ENCODE measurements at regions not wholly inside any gene's neighbourhood (a gene's known extent, or its start where the extent isn't known, plus 50 kb on each side); places are given as distances from the start of the nearest gene placed in this dataset.

GRCh38 chr5:118377420-118377819 lies 610.9 kb downstream of the DTWD2 start:
- intact Hi-C loops (cut with micrococcal nuclease; ENCODE audit: unreplicated experiment): no loop called here
- Mint-ChIP-seq H3K36me3 (ENCODE audit: insufficient read depth, unreplicated experiment) (no peaks in the 10 kb centered on the region), H3K4me1 (ENCODE audit: low read depth, unreplicated experiment) (no peaks in the 10 kb centered on the region), H3K4me3 (ENCODE audit: low read depth, unreplicated experiment) (no peak overlapping the region), H3K27me3 (ENCODE audit: unreplicated experiment) (no peaks in the 10 kb centered on the region), H3K9me3 (ENCODE audit: low read depth, unreplicated experiment) (peaks cover 23% of the 10 kb centered on the region), H3K27ac (ENCODE audit: unreplicated experiment) (no peak overlapping the region)
- CTCF ChIA-PET: no interaction called here
- no TSS peak for BruUV-seq (replicated peaks)
- no peak for DNase-seq
- TF ChIP-seq CTCF (IDR thresholded peaks at IDR 0.05; ENCODE audit: unreplicated experiment): no peak

- Mint-ChIP-seq H3K4me3 (ENCODE audit: low read depth, unreplicated experiment) (no peak overlapping the region), H3K9me3 (ENCODE audit: low read depth, unreplicated experiment) (peaks cover 14% of the 10 kb centered on the region), H3K4me1 (ENCODE audit: low read depth, unreplicated experiment) (no peaks in the 10 kb centered on the region), H3K36me3 (ENCODE audit: insufficient read depth, unreplicated experiment) (no peaks in the 10 kb centered on the region), H3K27ac (ENCODE audit: unreplicated experiment) (no peak overlapping the region), H3K27me3 (ENCODE audit: unreplicated experiment) (no peaks in the 10 kb centered on the region)
- no TSS peak for BruUV-seq (replicated peaks)
- CTCF ChIA-PET: interaction anchor here (1.1 kb wide), 1 partner anchor 419 kb away, joined by 3 read pairs; no protein-coding TSS in a partner anchor
- no peak for DNase-seq
- no peak for TF ChIP-seq CTCF (IDR thresholded peaks at IDR 0.05; ENCODE audit: unreplicated experiment)
- intact Hi-C loops (cut with micrococcal nuclease; ENCODE audit: unreplicated experiment): no loop called here
These were observed 616.1 kb downstream of the DTWD2 start for GRCh38 chr5:118371973-118372831.

GRCh38 chr5:118366429-118366828 lies 621.9 kb downstream of the DTWD2 start:
- no peak for DNase-seq
- no TSS peak for BruUV-seq (replicated peaks)
- H3K36me3 Mint-ChIP-seq (ENCODE audit: insufficient read depth, unreplicated experiment): no peaks in the 10 kb centered on the region
- intact Hi-C loops (cut with micrococcal nuclease; ENCODE audit: unreplicated experiment): no loop called here
- H3K4me1 Mint-ChIP-seq (ENCODE audit: low read depth, unreplicated experiment): no peaks in the 10 kb centered on the region
- CTCF ChIA-PET: no interaction called here
- H3K27me3 Mint-ChIP-seq (ENCODE audit: unreplicated experiment): no peaks in the 10 kb centered on the region
- no peak overlapping the region for H3K27ac Mint-ChIP-seq (ENCODE audit: unreplicated experiment)
- TF ChIP-seq CTCF (IDR thresholded peaks at IDR 0.05; ENCODE audit: unreplicated experiment): no peak
- H3K9me3 Mint-ChIP-seq (ENCODE audit: low read depth, unreplicated experiment): peaks cover 13% of the 10 kb centered on the region
- no peak overlapping the region for H3K4me3 Mint-ChIP-seq (ENCODE audit: low read depth, unreplicated experiment)

GRCh38 chr5:118365718-118366117 lies 622.6 kb downstream of the DTWD2 start:
- no TSS peak for BruUV-seq (replicated peaks)
- Mint-ChIP-seq H3K27ac (ENCODE audit: unreplicated experiment) (no peak overlapping the region), H3K4me1 (ENCODE audit: low read depth, unreplicated experiment) (no peaks in the 10 kb centered on the region), H3K4me3 (ENCODE audit: low read depth, unreplicated experiment) (no peak overlapping the region), H3K9me3 (ENCODE audit: low read depth, unreplicated experiment) (peaks cover 13% of the 10 kb centered on the region), H3K27me3 (ENCODE audit: unreplicated experiment) (no peaks in the 10 kb centered on the region), H3K36me3 (ENCODE audit: insufficient read depth, unreplicated experiment) (no peaks in the 10 kb centered on the region)
- TF ChIP-seq CTCF (IDR thresholded peaks at IDR 0.05; ENCODE audit: unreplicated experiment): no peak
- intact Hi-C loops (cut with micrococcal nuclease; ENCODE audit: unreplicated experiment): no loop called here
- no peak for DNase-seq
- CTCF ChIA-PET: no interaction called here
